Breast epithelium (tissue), 4 donors: ENCODE measurements at regions not wholly inside any gene's neighbourhood (a gene's known extent, or its start where the extent isn't known, plus 50 kb on each side); places are given as distances from the start of the nearest gene placed in this dataset.

Experiments
- DNase-seq, 2 donors: peaks; one replicate each; pipeline ENCODE4 v3.0.0-alpha.2; 2019; ENCODE audit warnings: low spot score in 2 of 2
- H3K27ac ChIP-seq, 2 donors: fragments of 200-600 bp; sonication (generic) in 1 of 2; one replicate each; pipeline ENCODE4 v1.5.1; 2016 to 2019; ENCODE audit warnings: mild to moderate bottlenecking in 1 of 2
- H3K27me3 ChIP-seq, 2 donors: fragments of 200-600 bp; sonication (generic) in 1 of 2; one replicate each; pipeline versions ENCODE4 v1.5.1 to v1.6.0; 2017 to 2019; ENCODE audit warnings: control low read depth in 1 of 2, mild to moderate bottlenecking in 1 of 2
- H3K36me3 ChIP-seq: fragments of 200-600 bp; one replicate; pipeline ENCODE4 v1.5.1; 2019
- H3K4me1 ChIP-seq, 2 donors: fragments of 200-600 bp; sonication (generic); one replicate each; pipeline ENCODE4 v1.5.1; 2016 to 2019; ENCODE audit warnings: control low read depth in 1 of 2
- H3K4me3 ChIP-seq, 3 donors: fragments of 200-600 bp; sonication (generic); 1 replicate in 2 of 3; 2 replicates in 1 of 3; pipeline ENCODE4 v1.5.1; 2016 to 2019; ENCODE audit warnings: mild to moderate bottlenecking in 3 of 3, moderate library complexity in 2 of 3
- H3K9me3 ChIP-seq, 2 donors: fragments of 200-600 bp; sonication (generic) in 1 of 2; one replicate each; pipeline ENCODE4 v1.5.1; 2016 to 2019; ENCODE audit warnings: control low read depth in 1 of 2
- POLR2A ChIP-seq: fragments of 450-650 bp; IDR thresholded peaks from one replicate; pipeline ENCODE4 v1.6.1; 2016; ENCODE audit warnings: antibody characterized with exemption, mild to moderate bottlenecking, moderate library complexity
- POLR2AphosphoS5 ChIP-seq, 3 donors: sonication (generic); formaldehyde crosslinking; IDR thresholded peaks; one replicate each; pipeline ENCODE4 v1.6.1; 2017; ENCODE audit warnings: antibody characterized with exemption in 3 of 3
- intact Hi-C: fragments of 100-400 bp; cut with DNase I; formaldehyde crosslinking; loops from one replicate; pipeline ENCODE4 v1.15.1; 2023; ENCODE audit warnings: low total_unique reads
- TF ChIP-seq, protein P1 (sequence below), 3 donors: fragments of 450-650 bp; IDR thresholded peaks; one replicate each; pipeline ENCODE4 v1.5.1; 2016 to 2017; ENCODE audit warnings: antibody characterized with exemption in 3 of 3, mild to moderate bottlenecking in 3 of 3, moderate library complexity in 3 of 3

DNA sequence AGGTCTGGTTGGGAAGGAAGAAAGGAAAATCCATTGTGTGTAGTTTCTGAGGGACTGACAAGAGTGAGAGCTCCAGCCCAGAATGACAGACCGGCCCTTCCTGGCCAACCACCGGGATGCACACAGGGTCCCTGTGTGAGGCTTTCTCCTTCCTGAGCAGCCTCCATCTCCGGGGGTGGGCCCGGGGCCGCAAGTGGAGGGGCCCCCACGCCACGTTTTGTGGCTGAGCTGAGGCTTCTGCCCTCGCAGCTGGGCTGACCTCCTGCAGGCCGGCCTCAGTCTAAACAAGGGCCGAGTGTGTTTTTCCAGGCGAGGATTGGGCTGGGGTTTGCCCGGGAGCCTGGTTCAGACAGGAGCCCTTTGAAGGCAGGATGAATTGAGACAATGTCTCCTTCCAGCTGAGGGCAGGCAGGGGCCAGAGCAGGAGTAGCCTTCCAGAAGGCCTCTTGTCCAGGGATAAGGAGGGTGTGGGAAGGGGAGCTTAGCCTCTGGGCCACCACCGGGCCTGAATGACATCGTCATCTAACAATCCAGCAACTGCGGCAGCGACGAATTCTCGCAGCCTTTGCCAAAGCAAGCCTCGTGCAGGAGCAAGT is 96.5 kb upstream of the NCOR2 start:
- no peak for DNase-seq
- Histone ChIP-seq H3K4me1 (no peaks in the 10 kb centered on the region), H3K9me3 (peaks cover 0 to 6% of the 10 kb centered on the region in 2 donors), H3K4me3 (no peak overlapping the region), H3K27ac (no peak overlapping the region), H3K27me3 (no peaks in the 10 kb centered on the region), H3K36me3 (no peaks in the 10 kb centered on the region)
- TF ChIP-seq, protein P1, sequence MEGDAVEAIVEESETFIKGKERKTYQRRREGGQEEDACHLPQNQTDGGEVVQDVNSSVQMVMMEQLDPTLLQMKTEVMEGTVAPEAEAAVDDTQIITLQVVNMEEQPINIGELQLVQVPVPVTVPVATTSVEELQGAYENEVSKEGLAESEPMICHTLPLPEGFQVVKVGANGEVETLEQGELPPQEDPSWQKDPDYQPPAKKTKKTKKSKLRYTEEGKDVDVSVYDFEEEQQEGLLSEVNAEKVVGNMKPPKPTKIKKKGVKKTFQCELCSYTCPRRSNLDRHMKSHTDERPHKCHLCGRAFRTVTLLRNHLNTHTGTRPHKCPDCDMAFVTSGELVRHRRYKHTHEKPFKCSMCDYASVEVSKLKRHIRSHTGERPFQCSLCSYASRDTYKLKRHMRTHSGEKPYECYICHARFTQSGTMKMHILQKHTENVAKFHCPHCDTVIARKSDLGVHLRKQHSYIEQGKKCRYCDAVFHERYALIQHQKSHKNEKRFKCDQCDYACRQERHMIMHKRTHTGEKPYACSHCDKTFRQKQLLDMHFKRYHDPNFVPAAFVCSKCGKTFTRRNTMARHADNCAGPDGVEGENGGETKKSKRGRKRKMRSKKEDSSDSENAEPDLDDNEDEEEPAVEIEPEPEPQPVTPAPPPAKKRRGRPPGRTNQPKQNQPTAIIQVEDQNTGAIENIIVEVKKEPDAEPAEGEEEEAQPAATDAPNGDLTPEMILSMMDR (IDR thresholded peaks at IDR 0.05) = no peak
- intact Hi-C loops = no loop called here

DNA sequence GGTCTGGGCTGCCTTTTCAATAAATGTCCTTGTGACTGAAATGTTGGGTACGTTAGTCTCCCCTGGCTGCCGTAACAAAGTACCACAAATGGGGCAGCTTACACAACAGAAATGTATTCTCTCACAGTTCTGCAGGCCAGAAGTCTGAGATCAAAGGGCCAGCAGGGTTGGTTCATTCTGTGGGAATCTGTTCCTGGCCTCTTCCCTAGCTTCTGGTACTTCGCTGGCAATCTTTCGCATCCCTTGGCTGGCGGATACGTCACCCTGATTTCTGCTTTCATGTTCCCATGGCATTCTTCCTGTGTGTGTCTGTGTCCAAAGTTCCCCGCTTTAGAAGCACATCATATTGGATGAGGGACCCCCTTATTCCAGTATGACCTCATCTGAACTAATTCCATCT is 95.8 kb upstream of the NCOR2 start:
- no peak for DNase-seq
- Histone ChIP-seq H3K27me3 (no peaks in the 10 kb centered on the region), H3K36me3 (no peaks in the 10 kb centered on the region), H3K27ac (no peak overlapping the region), H3K9me3 (peaks cover 0 to 6% of the 10 kb centered on the region in 2 donors), H3K4me3 (no peak overlapping the region), H3K4me1 (no peaks in the 10 kb centered on the region)
- intact Hi-C loops = no loop called here
- no peak for TF ChIP-seq POLR2A
- TF ChIP-seq, protein P1 (IDR thresholded peaks at IDR 0.05) = no peak
- TF ChIP-seq POLR2AphosphoS5 (IDR thresholded peaks at IDR 0.05) = no peak

DNA sequence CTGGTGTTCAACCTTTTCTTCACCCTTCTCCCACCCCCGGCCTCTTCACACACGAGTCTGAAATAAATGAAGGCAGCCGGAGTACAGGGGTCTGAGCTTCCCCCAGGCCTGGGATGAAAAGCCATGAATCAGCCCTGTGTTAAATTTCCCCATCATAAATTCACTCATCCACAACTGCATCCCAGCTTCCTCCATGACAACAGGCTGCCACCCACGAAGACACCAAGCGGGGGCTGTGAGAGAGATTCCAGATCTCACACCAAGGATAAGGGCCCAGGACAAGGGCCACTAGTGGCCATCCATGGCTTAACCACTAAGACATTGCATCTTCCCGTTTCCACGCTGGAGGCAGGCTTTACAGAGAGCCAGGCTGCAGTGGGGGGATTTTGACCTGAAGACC is 93.9 kb upstream of the NCOR2 start:
- H3K27ac ChIP-seq = no peak overlapping the region
- TF ChIP-seq POLR2AphosphoS5 (IDR thresholded peaks at IDR 0.05) = no peak
- no peak for TF ChIP-seq POLR2A
- TF ChIP-seq, protein P1 (IDR thresholded peaks at IDR 0.05) = no peak
- intact Hi-C loops = no loop called here

DNA sequence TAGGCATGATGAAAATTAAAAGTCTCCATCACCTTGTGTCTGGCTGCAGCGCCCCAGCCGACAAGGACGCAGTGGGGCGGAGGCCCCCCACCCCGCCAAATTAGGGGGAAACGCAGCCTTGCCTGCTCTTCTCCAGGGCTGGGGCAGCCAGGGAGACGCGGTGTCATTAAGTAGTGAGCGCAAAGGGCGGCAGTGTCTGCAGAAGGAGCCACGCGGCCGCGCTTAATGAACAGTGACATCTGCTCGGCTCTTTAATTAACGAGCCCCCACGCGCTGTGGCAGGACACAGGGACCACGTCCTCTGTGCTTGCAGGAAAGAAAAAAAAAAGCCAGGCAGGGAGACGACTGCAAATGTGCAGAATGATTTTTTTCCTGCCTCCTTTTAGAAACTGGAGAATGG is 93.4 kb upstream of the NCOR2 start:
- intact Hi-C loops = no loop called here
- no peak for DNase-seq
- no peak overlapping the region for H3K27ac ChIP-seq
- H3K4me3 ChIP-seq = no peak overlapping the region
- H3K9me3 ChIP-seq = no peaks in the 10 kb centered on the region
- no peaks in the 10 kb centered on the region for H3K27me3 ChIP-seq
- H3K36me3 ChIP-seq = no peaks in the 10 kb centered on the region
- TF ChIP-seq, protein P1 (IDR thresholded peaks at IDR 0.05) = no peak
- TF ChIP-seq POLR2A (no peak), POLR2AphosphoS5 (IDR thresholded peaks at IDR 0.05) (no peak)
- H3K4me1 ChIP-seq = no peaks in the 10 kb centered on the region

More for the DNA sequence above, 93.9 kb upstream of the NCOR2 start:
- Histone ChIP-seq H3K36me3 (no peaks in the 10 kb centered on the region), H3K4me3 (no peak overlapping the region), H3K27me3 (no peaks in the 10 kb centered on the region), H3K4me1 (no peaks in the 10 kb centered on the region), H3K9me3 (no peaks in the 10 kb centered on the region)
- DNase-seq = no peak

DNA sequence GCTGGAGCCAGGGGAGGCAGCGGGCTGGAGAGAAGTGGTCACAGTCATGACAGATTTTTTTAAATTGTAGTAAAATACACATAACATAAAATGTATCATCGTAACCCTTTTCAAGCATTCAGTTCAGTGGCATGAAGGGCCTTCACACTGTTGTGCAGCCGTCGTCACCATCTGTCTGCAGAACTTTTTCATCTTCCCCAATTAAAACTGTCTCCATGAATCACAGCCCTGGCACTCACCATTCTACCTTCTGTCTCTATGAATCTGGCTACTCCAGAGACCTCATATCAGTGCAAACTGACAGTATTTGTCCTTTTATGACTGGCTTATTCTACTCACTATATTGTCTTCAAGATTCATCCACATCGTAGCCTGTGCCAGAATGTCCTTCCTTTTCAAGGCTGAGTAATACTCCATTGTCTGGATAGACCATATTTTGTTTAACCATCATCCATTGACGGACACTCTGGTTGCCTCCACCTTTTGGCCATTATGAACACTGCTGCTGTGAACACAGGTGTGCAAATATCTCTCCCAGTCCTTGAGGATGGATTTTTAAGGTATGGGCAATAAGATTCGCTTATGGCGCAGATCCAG is 91.5 kb upstream of the NCOR2 start:
- H3K4me1 ChIP-seq = peaks cover 0 to 6% of the 10 kb centered on the region in 2 donors
- DNase-seq = no peak
- no peaks in the 10 kb centered on the region for H3K36me3 ChIP-seq
- no peaks in the 10 kb centered on the region for H3K27me3 ChIP-seq
- H3K4me3 ChIP-seq = no peak overlapping the region
- TF ChIP-seq POLR2A = no peak
- TF ChIP-seq, protein P1 (IDR thresholded peaks at IDR 0.05) = no peak
- TF ChIP-seq POLR2AphosphoS5 (IDR thresholded peaks at IDR 0.05) = no peak
- H3K27ac ChIP-seq = no peak overlapping the region
- intact Hi-C loops = no loop called here
- no peaks in the 10 kb centered on the region for H3K9me3 ChIP-seq
